ENCODE measurements at regions not wholly inside any gene's neighbourhood (a gene's known extent, or its start where the extent isn't known, plus 50 kb on each side); places are given as distances from the start of the nearest gene placed in this dataset.

- DNase-seq = no peak
Observed at GRCh38 chrX:126886997-126887396, 67.5 kb downstream of the PRR32 start.

DNA sequence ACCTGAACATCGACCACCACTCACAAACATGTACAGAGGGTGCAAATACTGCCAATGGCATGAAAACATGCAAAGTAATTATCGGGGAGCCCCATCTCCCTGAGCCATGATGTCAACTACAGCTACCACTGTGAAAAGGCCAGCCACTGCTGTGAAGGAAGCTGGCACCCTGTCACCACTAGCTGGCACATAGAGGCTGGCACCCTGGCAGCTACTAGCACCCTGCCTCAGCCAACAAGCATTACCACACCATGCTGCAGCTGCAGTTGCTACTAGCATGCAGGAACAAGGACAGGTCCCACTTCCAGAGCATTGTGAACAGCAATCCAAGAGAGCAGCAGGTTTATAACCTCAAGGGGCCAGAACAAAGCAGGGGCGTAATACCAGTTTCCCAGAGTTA is 81.4 kb downstream of the PRR32 start:
- DNase-seq = no peak

GRCh38 chrX:126929071-126929470 is 109.5 kb downstream of the PRR32 start:
- DNase-seq = no peak

GRCh38 chrX:126967225-126967624 is 147.7 kb downstream of the PRR32 start:
- DNase-seq = no peak

- DNase-seq = no peak
Observed at GRCh38 chrX:126982158-126982557, 162.6 kb downstream of the PRR32 start.

- no peak for DNase-seq
Observed at GRCh38 chrX:126985027-126985426, 165.5 kb downstream of the PRR32 start.

DNA sequence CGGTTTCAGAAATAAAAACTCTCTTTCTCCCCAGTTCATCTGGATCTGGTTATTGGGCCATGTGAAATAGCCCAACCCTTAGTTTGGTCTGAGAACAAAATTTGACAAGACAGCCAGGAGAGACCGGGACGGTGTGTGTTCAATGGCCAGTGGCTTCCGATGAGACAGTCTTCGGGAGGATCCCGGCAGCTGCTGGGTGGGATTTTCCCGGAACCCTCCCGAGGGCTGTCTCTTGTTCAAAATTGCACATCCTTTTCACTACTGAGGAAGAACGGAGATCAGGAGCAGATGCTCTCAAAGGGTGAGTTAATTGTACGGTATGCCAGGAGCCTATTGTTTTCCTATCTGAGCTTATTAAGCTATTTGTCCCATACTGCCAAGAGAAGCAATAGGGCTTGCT is 166.5 kb downstream of the PRR32 start:
- DNase-seq = no peak

- DNase-seq = peak; percentile 2
Observed at GRCh38 chrX:126994032-126994600, 174.6 kb downstream of the PRR32 start.

GRCh38 chrX:127011629-127012028 is 192.1 kb downstream of the PRR32 start:
- DNase-seq = no peak

GRCh38 chrX:127025013-127025412 is 205.5 kb downstream of the PRR32 start:
- no peak for DNase-seq

- DNase-seq = no peak
Observed at GRCh38 chrX:127030016-127030748, 210.7 kb downstream of the PRR32 start.

DNA sequence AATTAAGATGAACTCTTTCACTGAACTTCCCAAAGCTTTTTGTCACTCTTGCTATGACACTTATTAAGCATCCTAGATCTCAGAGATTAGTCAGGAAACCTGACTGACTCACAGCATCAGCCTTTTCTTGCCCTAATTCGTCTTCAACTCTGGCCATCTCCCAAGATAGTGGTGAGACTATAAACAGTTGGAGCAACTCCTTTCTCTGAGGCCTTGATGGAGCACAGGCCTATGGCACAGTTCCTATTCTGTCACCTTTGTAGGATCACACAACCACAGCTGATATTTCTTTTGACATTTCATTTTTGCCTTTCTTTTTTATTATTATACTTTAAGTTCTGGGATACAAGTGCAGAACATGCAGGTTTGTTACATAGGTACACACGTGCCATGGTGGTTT is 217.6 kb downstream of the PRR32 start:
- DNase-seq = no peak

DNA sequence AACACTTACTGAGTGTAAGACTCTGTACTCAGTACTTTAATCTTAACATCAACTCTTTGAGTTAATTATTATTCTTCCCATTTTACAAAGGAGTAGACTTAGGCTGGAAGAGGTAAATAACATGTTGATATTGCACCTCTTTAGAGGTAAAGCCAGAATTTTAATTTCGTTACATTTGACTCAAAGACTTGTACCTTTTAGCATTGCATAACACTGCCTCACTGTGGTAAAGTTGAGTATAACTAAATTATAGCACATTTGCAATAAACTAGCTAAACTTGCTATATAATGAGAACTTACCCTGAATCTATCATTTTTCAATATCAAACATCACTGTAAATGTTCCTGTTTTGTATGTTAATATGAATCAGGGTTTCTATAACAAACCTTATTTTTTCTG is 218.5 kb downstream of the PRR32 start:
- DNase-seq = no peak

DNA sequence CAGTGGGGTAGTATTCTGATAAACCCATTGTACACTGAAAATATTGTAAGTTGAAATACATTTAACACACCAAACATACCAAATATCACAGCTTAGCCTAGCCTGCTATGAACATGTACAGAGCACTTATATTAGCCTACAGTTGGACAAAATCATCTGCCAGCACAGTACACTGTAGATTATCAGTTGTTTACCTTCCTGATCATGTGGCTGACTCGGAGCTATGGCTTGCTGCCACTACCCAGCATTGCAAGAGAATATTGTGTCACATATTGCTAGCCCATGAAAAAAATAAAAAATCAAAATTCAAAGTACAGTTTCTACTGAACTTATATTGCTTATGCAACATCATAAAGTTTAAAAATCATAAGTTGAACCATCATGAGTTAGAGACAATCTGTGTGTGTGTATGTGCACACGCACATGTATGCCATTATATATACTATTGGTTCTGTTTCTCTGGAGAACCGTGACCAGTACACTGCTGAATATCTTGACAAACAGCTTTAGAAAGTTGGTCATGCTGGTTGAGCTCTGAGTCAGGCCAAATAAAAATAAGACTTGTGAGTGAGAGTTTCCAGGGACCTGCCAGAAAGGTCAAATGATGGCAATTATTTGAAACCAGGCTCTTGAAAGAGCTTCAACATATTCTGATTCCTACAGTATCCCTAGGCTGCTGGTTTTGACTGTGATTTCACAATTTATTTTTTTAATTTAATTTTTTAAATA is 238.5 kb downstream of the PRR32 start:
- DNase-seq = no peak

- no peak for DNase-seq
Observed at GRCh38 chrX:127085939-127086338, 266.4 kb downstream of the PRR32 start.

DNA sequence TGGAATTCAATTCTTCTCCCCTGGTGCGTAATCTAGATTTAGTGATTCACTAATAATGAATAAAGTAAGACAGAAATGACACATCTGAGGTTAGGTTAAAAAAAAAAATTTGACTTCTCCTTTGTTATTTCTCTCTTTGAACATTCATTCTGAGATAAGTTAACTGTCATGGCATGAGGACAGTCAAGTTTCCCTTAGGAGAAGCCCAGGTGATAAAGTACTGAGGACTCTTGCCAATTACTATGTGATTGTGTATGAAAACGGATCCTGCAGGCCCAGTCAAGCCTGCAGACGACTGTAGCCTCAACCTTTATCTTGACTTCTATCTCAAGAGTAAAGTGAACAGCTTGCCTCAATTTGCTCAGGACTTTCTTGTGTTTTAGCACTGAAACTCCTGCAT is 293.2 kb downstream of the PRR32 start:
- no peak for DNase-seq

- DNase-seq = no peak
Observed at GRCh38 chrX:127124871-127125270, 305.3 kb downstream of the PRR32 start.

DNA sequence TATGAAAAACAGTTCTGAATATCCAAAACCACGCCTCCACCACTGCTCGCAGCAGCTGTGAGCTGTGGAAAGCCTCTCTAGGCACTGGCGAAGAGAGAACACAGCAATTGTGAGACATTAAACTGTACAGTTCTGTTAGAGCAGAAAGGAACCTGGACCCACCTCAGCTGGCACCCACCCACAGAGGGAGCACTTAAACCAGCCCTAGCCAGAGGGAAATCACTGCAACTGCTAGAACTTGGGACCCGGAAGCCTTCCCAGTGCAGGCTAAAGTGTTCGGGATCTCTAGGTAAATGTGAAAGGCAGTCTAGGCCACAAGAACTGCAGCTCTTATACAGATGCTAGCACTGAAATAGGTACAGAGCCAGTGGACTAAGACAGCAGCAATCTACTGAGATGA is 308.8 kb downstream of the PRR32 start:
- no peak for DNase-seq

- DNase-seq = no peak
Observed at GRCh38 chrX:127129510-127129909, 310.0 kb downstream of the PRR32 start.

- DNase-seq = no peak
Observed at GRCh38 chrX:127138218-127138617, 318.7 kb downstream of the PRR32 start.

DNA sequence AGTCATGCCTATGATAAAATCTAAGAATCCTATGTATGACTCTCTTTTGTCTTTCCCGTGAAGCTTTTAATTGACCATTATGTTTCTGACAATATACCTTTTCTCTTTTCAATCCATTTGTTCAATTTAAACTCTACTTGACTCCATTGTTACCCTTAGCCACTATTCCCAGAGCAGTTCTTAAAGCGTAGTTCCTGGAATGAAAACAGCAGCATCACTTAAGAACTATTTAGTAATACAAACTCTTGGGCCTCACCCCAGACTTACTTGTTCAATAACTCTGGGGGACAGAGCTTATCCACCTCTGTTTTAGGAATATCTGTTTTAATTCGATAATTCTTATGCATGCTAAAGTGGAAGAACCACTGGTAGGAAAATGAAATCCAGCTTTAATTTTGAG is 358.4 kb downstream of the PRR32 start:
- no peak for DNase-seq

DNA sequence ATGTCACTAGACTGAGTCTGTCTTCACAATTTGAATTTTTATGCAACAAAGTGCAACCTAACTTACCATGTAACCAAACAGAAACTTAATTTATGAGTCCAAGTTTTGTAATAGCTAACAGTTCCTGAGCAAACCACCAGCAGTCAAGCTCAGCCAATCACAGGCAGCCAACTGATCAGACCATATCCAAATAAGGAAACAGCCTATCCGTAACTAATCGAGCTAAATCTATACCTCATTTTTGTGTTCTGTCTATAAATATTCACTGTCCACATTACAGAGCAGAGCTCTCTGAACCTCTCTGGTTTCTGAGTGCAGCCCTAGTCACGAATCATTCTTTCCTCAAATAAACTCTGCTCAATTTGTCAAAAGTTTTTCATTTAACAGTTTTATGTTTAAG is 367.6 kb downstream of the PRR32 start:
- DNase-seq = no peak

- DNase-seq = no peak
Observed at GRCh38 chrX:127190381-127190780, 370.9 kb downstream of the PRR32 start.

DNA sequence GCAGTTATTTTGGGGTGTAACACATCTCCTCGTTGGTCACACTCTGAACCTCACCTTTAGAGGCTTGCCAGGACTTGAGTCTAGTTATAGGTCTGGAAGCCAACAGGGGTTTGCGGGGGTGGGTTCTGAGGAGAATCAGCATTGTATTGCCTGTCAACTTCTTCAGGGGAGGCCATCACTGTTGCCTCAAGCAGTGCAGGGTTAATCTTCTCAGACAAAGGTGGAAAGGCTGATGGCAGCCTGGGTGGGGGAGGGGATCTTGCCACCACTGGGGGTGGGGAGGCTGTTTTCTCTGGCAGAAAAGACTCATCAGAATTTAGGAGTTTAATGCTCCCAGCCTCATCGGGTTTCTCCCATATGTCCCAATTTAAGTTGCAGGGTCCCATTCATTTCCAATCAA is 387.8 kb downstream of the PRR32 start:
- no peak for DNase-seq

Data from right kidney (tissue), 1 donor.